HepG2 (cell line): ENCODE measurements at regions not wholly inside any gene's neighbourhood (a gene's known extent, or its start where the extent isn't known, plus 50 kb on each side); places are given as distances from the start of the nearest gene placed in this dataset.

ENCODE experiments used
- ATAC-seq: fragments of 200-7000 bp; cut with Tn5 transposase; 3 replicates; pipeline ENCODE4 v1.9.1; 2020; ENCODE audit warnings: mild to moderate bottlenecking, moderate library complexity
- BruUV-seq: library from RNA; stranded (reverse); fragments of 400-500 nt; replicated peaks from 2 replicates; lab custom pipeline; 2021; lab: Mats Ljungman, UMichigan
- CTCF ChIA-PET: fragments of 300-600 bp; formaldehyde crosslinking; extraction: SDS; loops from one replicate; lab custom pipeline; 2021; ENCODE audit warnings: low total read pairs, inconsistent platforms, low intra/inter-chr PET ratio; lab: Yijun Ruan, JAX
- POLR2A ChIA-PET: fragments of 350-600 bp; sonication (Branson Sonifier 250); formaldehyde crosslinking; loops from one replicate; lab custom pipeline; 2020; ENCODE audit warnings: antibody characterized with exemption, inconsistent platforms; lab: Yijun Ruan, JAX
- DNase-seq: peaks from one replicate; pipeline ENCODE4 v3.0.0-alpha.2; 2015; ENCODE audit warnings: low spot score
- FAIRE-seq: peaks from 3 replicates; lab custom pipeline; 2011; peaks lifted over from hg19 to GRCh38; lab: Jason Lieb, UNC
- H2AFZ ChIP-seq: one replicate; pipeline ENCODE4 v1.6.1; 2011; ENCODE audit warnings: low read length, inconsistent platforms
- H3K27ac ChIP-seq: fragments of 300-600 bp; 3 replicates; pipeline ENCODE4 v1.8.0; 2011; ENCODE audit warnings: mixed run types, mild to moderate bottlenecking, mixed read lengths, low read length, inconsistent platforms; ENCODE audit not compliant: insufficient read depth; ENCODE audit errors: extremely low read length
- H3K27me3 ChIP-seq, 2 experiments: fragments of 200-600 bp in 1 of 2; 2 replicates in 1 of 2; 3 replicates in 1 of 2; pipeline versions ENCODE4 v1.6.0 to v1.8.0; 2011; ENCODE audit warnings: low read length in 2 of 2, mild to moderate bottlenecking in 2 of 2, moderate library complexity in 2 of 2, inconsistent platforms in 1 of 2; ENCODE audit not compliant: insufficient read depth in 2 of 2, control insufficient read depth in 1 of 2
- H3K36me3 ChIP-seq, 2 experiments: fragments of 200-600 bp in 1 of 2; replicated peaks in 1 of 2; 2 replicates in 1 of 2; 3 replicates in 1 of 2; pipeline versions ENCODE4 v1.5.1 to v1.8.0; 2011; ENCODE audit warnings: low read length in 2 of 2, inconsistent platforms in 1 of 2; ENCODE audit not compliant: insufficient read depth in 2 of 2, control insufficient read depth in 1 of 2
- H3K4me1 ChIP-seq: 2 replicates; pipeline ENCODE4 v1.5.1; 2012; ENCODE audit warnings: low read length, inconsistent platforms; ENCODE audit not compliant: insufficient read depth
- H3K4me2 ChIP-seq: 2 replicates; pipeline ENCODE4 v1.6.0; 2011; ENCODE audit warnings: low read depth, low read length, inconsistent platforms
- H3K4me3 ChIP-seq, 3 experiments: fragments of 200-600 bp in 1 of 3; sonication (generic), shearing (Covaris generic) in 1 of 3; replicated peaks in 1 of 3; 2 replicates each; pipeline ENCODE4 v1.5.1; 2011 to 2016; ENCODE audit warnings: low read length in 3 of 3, inconsistent platforms in 2 of 3, low read depth in 2 of 3, mild to moderate bottlenecking in 2 of 3, control low read depth in 1 of 3, mixed read lengths in 1 of 3; ENCODE audit not compliant: insufficient read depth in 1 of 3
- H3K79me2 ChIP-seq: one replicate; pipeline ENCODE4 v1.6.1; 2011; ENCODE audit warnings: low read length, inconsistent platforms; ENCODE audit not compliant: insufficient read depth
- H3K9ac ChIP-seq: 2 replicates; pipeline ENCODE4 v1.6.0; 2011; ENCODE audit warnings: mild to moderate bottlenecking, low read depth, low read length, inconsistent platforms; ENCODE audit not compliant: insufficient read depth
- H3K9me3 ChIP-seq: 2 replicates; pipeline ENCODE4 v1.5.1; 2012; ENCODE audit warnings: mild to moderate bottlenecking, low read length
- H4K20me1 ChIP-seq: 2 replicates; pipeline ENCODE4 v1.6.0; 2011; ENCODE audit warnings: inconsistent platforms, mild to moderate bottlenecking, low read length, moderate library complexity; ENCODE audit not compliant: insufficient read depth
- KIAA2018 ChIP-seq: sonication (generic); formaldehyde crosslinking; IDR thresholded peaks from 2 replicates; pipeline ENCODE4 v1.5.0; 2020; ENCODE audit warnings: mild to moderate bottlenecking, missing genetic modification reagents, borderline replicate concordance
- KMT2B ChIP-seq: IDR thresholded peaks from 2 replicates; pipeline ENCODE4 v1.6.1; 2016; ENCODE audit warnings: missing genetic modification reagents, missing compliant biosample characterization
- WGBS: methylation state at CpG from one replicate; pipeline ENCODE4 v1.1.6; 2017; ENCODE audit warnings: low lambda C conversion rate; 5-methylcytosine and 5-hydroxymethylcytosine counted together
- in situ Hi-C: cut with HindIII; loops from 2 replicates; pipeline ENCODE4 v1.10.0; 2017; ENCODE audit warnings: low pct_unique_long_range_greater_than_20kb; ENCODE audit not compliant: extremely low pct_ligation_motif_present
- intact Hi-C: fragments of 100-400 bp; cut with micrococcal nuclease; formaldehyde crosslinking; loops from one replicate; pipeline ENCODE4 v1.10.0; 2022; ENCODE audit not compliant: unreplicated experiment

- no peak for TF ChIP-seq KIAA2018 (CRISPR knock-in tag)
- TF ChIP-seq KMT2B (CRISPR knock-in tag): no peak
- H3K4me1 ChIP-seq: no peaks in the 10 kb centered on the region
- H3K36me3 ChIP-seq: no peaks in the 10 kb centered on the region
- WGBS: 7% methylated on average over 3 of the region's 7 CpGs
- no peak overlapping the region for H2AFZ ChIP-seq
- no peak overlapping the region for H3K27ac ChIP-seq
- in situ Hi-C loops (no loop called here), intact Hi-C loops (no loop called here)
- no peak for ATAC-seq
- no peaks in the 10 kb centered on the region for H3K79me2 ChIP-seq
- no peak for DNase-seq
- H3K4me2 ChIP-seq: no peak overlapping the region
- no TSS peak for BruUV-seq
- peaks cover 0 to 6% of the 10 kb centered on the region in 2 experiments; a peak in 2 of 5 replicates for H3K27me3 ChIP-seq
- H3K4me3 ChIP-seq: no peak overlapping the region
- no peaks in the 10 kb centered on the region for H4K20me1 ChIP-seq
- no peak for FAIRE-seq
- no peak overlapping the region for H3K9ac ChIP-seq
- no peaks in the 10 kb centered on the region for H3K9me3 ChIP-seq
- POLR2A ChIA-PET: no interaction called here
- CTCF ChIA-PET: no interaction called here
These were observed 340.7 kb upstream of the IRX2 start for GRCh38 chr5:3092211-3092610.
